H1 (cell line): ENCODE measurements at regions not wholly inside any gene's neighbourhood (a gene's known extent, or its start where the extent isn't known, plus 50 kb on each side); places are given as distances from the start of the nearest gene placed in this dataset.

ENCODE experiments used
- CTCF ChIA-PET: fragments of 300-600 bp; sonication (Branson Sonifier 250); formaldehyde crosslinking; loops from one replicate; lab custom pipeline; 2021; ENCODE audit not compliant: partially characterized antibody; lab: Charles Lee
- POLR2A ChIA-PET: fragments of 300-600 bp; sonication (Branson Sonifier 250); formaldehyde crosslinking; loops from one replicate; lab custom pipeline; 2021; ENCODE audit warnings: inconsistent platforms; ENCODE audit not compliant: partially characterized antibody; lab: Charles Lee
- DNase-seq, 2 experiments: peaks; one replicate each; pipeline versions ENCODE4 v3.0.0 to v3.0.0-alpha.2; 2010 to 2022; ENCODE audit warnings: low spot score in 2 of 2, low read depth in 1 of 2, mixed read lengths in 1 of 2
- FAIRE-seq: peaks from 2 replicates; lab custom pipeline; 2011; peaks lifted over from hg19 to GRCh38; lab: Jason Lieb, UNC
- H2AFZ ChIP-seq: 2 replicates; pipeline ENCODE4 v1.8.1; 2012; ENCODE audit warnings: low read length, inconsistent platforms
- H2AK5ac ChIP-seq: 2 replicates; pipeline ENCODE4 v1.6.1; 2013; ENCODE audit warnings: low read depth, low read length
- H2BK120ac ChIP-seq: replicated peaks from 2 replicates; pipeline ENCODE3; 2013; ENCODE audit warnings: low read depth, low read length, inconsistent platforms
- H2BK12ac ChIP-seq: 2 replicates; pipeline ENCODE4 v1.6.1; 2013; ENCODE audit warnings: low read depth, low read length
- H2BK15ac ChIP-seq: 2 replicates; pipeline ENCODE4 v1.6.1; 2013; ENCODE audit warnings: low read length
- H2BK20ac ChIP-seq: 2 replicates; pipeline ENCODE4 v1.6.1; 2013; ENCODE audit warnings: low read length
- H2BK5ac ChIP-seq: 2 replicates; pipeline ENCODE4 v1.6.1; 2013; ENCODE audit warnings: low read depth, low read length
- H3K14ac ChIP-seq: 2 replicates; pipeline ENCODE4 v1.6.1; 2013; ENCODE audit warnings: inconsistent platforms; ENCODE audit not compliant: insufficient read length
- H3K18ac ChIP-seq: 2 replicates; pipeline ENCODE4 v1.6.1; 2013; ENCODE audit warnings: low read length; ENCODE audit errors: extremely low read depth
- H3K23ac ChIP-seq: 2 replicates; pipeline ENCODE4 v1.6.1; 2013; ENCODE audit warnings: inconsistent platforms; ENCODE audit not compliant: insufficient read length
- H3K23me2 ChIP-seq: 2 replicates; pipeline ENCODE4 v1.6.1; 2013; ENCODE audit warnings: low read depth, low read length
- H3K27ac ChIP-seq: 2 replicates; pipeline ENCODE4 v1.6.1; 2011; ENCODE audit warnings: low read depth, low read length, inconsistent platforms
- H3K27me3 ChIP-seq, 4 experiments: replicated peaks in 1 of 4; 1 replicate in 1 of 4; 2 replicates in 3 of 4; pipeline versions ENCODE4 v1.6.1 to v1.8.1; 2011 to 2013; ENCODE audit warnings: low read length in 3 of 4, mild to moderate bottlenecking in 3 of 4, inconsistent platforms in 2 of 4, mixed read lengths in 2 of 4, moderate library complexity in 1 of 4; ENCODE audit not compliant: control insufficient read depth in 3 of 4, insufficient read depth in 3 of 4; ENCODE audit errors: extremely low read depth in 1 of 4
- H3K36me3 ChIP-seq, 4 experiments: 2 replicates each; pipeline versions ENCODE4 v1.6.1 to v1.8.1; 2011 to 2013; ENCODE audit warnings: mild to moderate bottlenecking in 4 of 4, low read length in 3 of 4, moderate library complexity in 2 of 4, control low read depth in 1 of 4, inconsistent platforms in 1 of 4; ENCODE audit not compliant: insufficient read depth in 4 of 4, control insufficient read depth in 2 of 4
- H3K4ac ChIP-seq: replicated peaks from 2 replicates; pipeline ENCODE3; 2013; ENCODE audit warnings: low read length, low read depth, mixed read lengths, inconsistent platforms; ENCODE audit not compliant: insufficient read length
- H3K4me1 ChIP-seq, 4 experiments: replicated peaks in 1 of 4; 1 replicate in 1 of 4; 2 replicates in 3 of 4; pipeline versions ENCODE4 v1.6.1 to v1.8.1; 2011 to 2013; ENCODE audit warnings: low read length in 3 of 4, inconsistent platforms in 2 of 4, mixed read lengths in 1 of 4; ENCODE audit not compliant: insufficient read depth in 4 of 4, control insufficient read depth in 3 of 4
- H3K4me2 ChIP-seq, 2 experiments: 2 replicates each; pipeline versions ENCODE4 v1.6.1 to v1.8.1; 2011 to 2013; ENCODE audit warnings: low read depth in 2 of 2, low read length in 2 of 2, control low read depth in 1 of 2, inconsistent platforms in 1 of 2, mild to moderate bottlenecking in 1 of 2; ENCODE audit not compliant: insufficient read depth in 1 of 2
- H3K4me3 ChIP-seq, 4 experiments: fragments of 200-600, 300-600 bp in 1 of 4; sonication (generic), shearing (Covaris generic), sonication (Bioruptor Twin) in 1 of 4; 2 replicates each; pipeline versions ENCODE4 v1.5.1 to v1.8.1; 2011 to 2016; ENCODE audit warnings: low read length in 4 of 4, low read depth in 3 of 4, control low read depth in 2 of 4, inconsistent platforms in 2 of 4, mild to moderate bottlenecking in 2 of 4, mixed read lengths in 1 of 4, moderate library complexity in 1 of 4; ENCODE audit not compliant: insufficient read depth in 2 of 4; ENCODE audit errors: extremely low read depth in 1 of 4
- H3K56ac ChIP-seq: replicated peaks from 2 replicates; pipeline ENCODE3; 2013; ENCODE audit warnings: low read depth, mild to moderate bottlenecking, mixed read lengths, low read length, inconsistent platforms; ENCODE audit not compliant: insufficient read length
- H3K79me1 ChIP-seq: 2 replicates; pipeline ENCODE4 v1.6.1; 2013; ENCODE audit warnings: low read depth, low read length, control low read depth
- H3K79me2 ChIP-seq, 2 experiments: 2 replicates each; pipeline versions ENCODE4 v1.6.1 to v1.8.1; 2012 to 2013; ENCODE audit warnings: low read length in 2 of 2, mild to moderate bottlenecking in 2 of 2, inconsistent platforms in 1 of 2; ENCODE audit not compliant: insufficient read depth in 2 of 2, control insufficient read depth in 1 of 2
- H3K9ac ChIP-seq, 4 experiments: replicated peaks in 1 of 4; 1 replicate in 1 of 4; 2 replicates in 3 of 4; pipeline versions ENCODE4 v1.6.1 to v1.8.1; 2011 to 2013; ENCODE audit warnings: low read depth in 3 of 4, low read length in 3 of 4, control low read depth in 2 of 4, mild to moderate bottlenecking in 2 of 4, moderate library complexity in 2 of 4, inconsistent platforms in 1 of 4; ENCODE audit errors: extremely low read depth in 1 of 4
- H3K9me3 ChIP-seq, 2 experiments: 2 replicates each; pipeline versions ENCODE4 v1.6.1 to v1.8.1; 2012 to 2013; ENCODE audit warnings: mild to moderate bottlenecking in 2 of 2, moderate library complexity in 2 of 2, control low read depth in 1 of 2, inconsistent platforms in 1 of 2, low read depth in 1 of 2, low read length in 1 of 2, mixed read lengths in 1 of 2; ENCODE audit not compliant: insufficient read depth in 2 of 2
- H4K20me1 ChIP-seq, 2 experiments: replicated peaks in 1 of 2; 2 replicates each; pipeline versions ENCODE3 to v1.8.1; 2011 to 2013; ENCODE audit warnings: inconsistent platforms in 2 of 2, low read length in 2 of 2, mild to moderate bottlenecking in 1 of 2; ENCODE audit not compliant: insufficient read depth in 2 of 2, control insufficient read depth in 1 of 2
- H4K5ac ChIP-seq: 2 replicates; pipeline ENCODE4 v1.6.1; 2013; ENCODE audit warnings: low read length, low read depth, mixed read lengths, inconsistent platforms; ENCODE audit not compliant: insufficient read length
- H4K8ac ChIP-seq: 2 replicates; pipeline ENCODE4 v1.8.0; 2013; ENCODE audit warnings: mild to moderate bottlenecking, moderate library complexity, low read length, inconsistent platforms; ENCODE audit not compliant: insufficient read depth; ENCODE audit errors: extremely low read depth
- H4K91ac ChIP-seq: replicated peaks from 2 replicates; pipeline ENCODE3; 2013; ENCODE audit warnings: low read length, mixed read lengths, inconsistent platforms; ENCODE audit not compliant: insufficient read length
- BRCA1 ChIP-seq: IDR thresholded peaks from 2 replicates; pipeline ENCODE4 v1.6.1; 2012; ENCODE audit warnings: low read depth, low read length, improper control_type of control experiment
- CTBP2 ChIP-seq: IDR thresholded peaks from 2 replicates; pipeline ENCODE4 v1.7.0; 2011; ENCODE audit warnings: borderline replicate concordance, mild to moderate bottlenecking, moderate library complexity, mixed read lengths, low read length; ENCODE audit not compliant: insufficient read depth, insufficient read length
- GABPA ChIP-seq: IDR thresholded peaks from 2 replicates; pipeline ENCODE4 v1.6.1; 2011; ENCODE audit warnings: mild to moderate bottlenecking, low read length, moderate library complexity, borderline replicate concordance; ENCODE audit not compliant: insufficient read depth
- KDM4A ChIP-seq: IDR thresholded peaks from one replicate; pipeline ENCODE4 v1.7.1; 2012; ENCODE audit warnings: low read depth, mild to moderate bottlenecking, moderate library complexity, low read length, inconsistent platforms; ENCODE audit not compliant: severe bottlenecking
- NRF1 ChIP-seq: IDR thresholded peaks from 2 replicates; pipeline ENCODE4 v1.6.1; 2011; ENCODE audit warnings: mild to moderate bottlenecking, low read depth, low read length, improper control_type of control experiment
- POLR2AphosphoS5 ChIP-seq: IDR thresholded peaks from 2 replicates; pipeline ENCODE4 v1.6.1; 2011; ENCODE audit warnings: low read depth, low read length
- RFX5 ChIP-seq: IDR thresholded peaks from 2 replicates; pipeline ENCODE4 v1.6.1; 2011; ENCODE audit warnings: low read depth, low read length, improper control_type of control experiment, borderline replicate concordance
- SIN3A ChIP-seq, 2 experiments: IDR thresholded peaks in 1 of 2; conservative IDR thresholded peaks in 1 of 2; 2 replicates each; pipeline ENCODE4 v1.6.1; 2011 to 2012; ENCODE audit warnings: low read length in 2 of 2, improper control_type of control experiment in 1 of 2, low read depth in 1 of 2, mild to moderate bottlenecking in 1 of 2
- SP1 ChIP-seq: IDR thresholded peaks from 2 replicates; pipeline ENCODE4 v1.6.1; 2011; ENCODE audit warnings: low read depth, low read length
- SP2 ChIP-seq: IDR thresholded peaks from 2 replicates; pipeline ENCODE4 v1.6.1; 2012; ENCODE audit warnings: mild to moderate bottlenecking, low read length, inconsistent platforms
- SP4 ChIP-seq: IDR thresholded peaks from 2 replicates; pipeline ENCODE4 v1.6.1; 2012; ENCODE audit warnings: low read length, inconsistent platforms
- TAF7 ChIP-seq: optimal IDR thresholded peaks from 2 replicates; pipeline ENCODE3; 2011; ENCODE audit warnings: low read depth, mild to moderate bottlenecking, inconsistent platforms, low read length, moderate library complexity, borderline replicate concordance
- TCF12 ChIP-seq: IDR thresholded peaks from 2 replicates; pipeline ENCODE4 v1.6.1; 2011; ENCODE audit warnings: low read depth, mild to moderate bottlenecking, low read length
- WGBS, 2 experiments: shearing (Covaris generic) in 1 of 2; methylation state at CpG; one replicate each; pipeline versions ENCODE4 v1.1.6 to v1.1.7; 2013 to 2015; ENCODE audit warnings: low lambda C conversion rate in 2 of 2, mixed read lengths in 2 of 2, inconsistent platforms in 1 of 2, low coverage in 1 of 2, missing lambda C conversion rate in 1 of 2; ENCODE audit not compliant: insufficient replicate concordance in 2 of 2, insufficient coverage in 1 of 2, insufficient read length in 1 of 2; ENCODE audit errors: extremely low coverage in 1 of 2, missing lambda C conversion rate in 1 of 2; 5-methylcytosine and 5-hydroxymethylcytosine counted together
- TF ChIP-seq, protein P1 (sequence below): IDR thresholded peaks from 2 replicates; pipeline ENCODE4 v1.6.1; 2011; ENCODE audit warnings: low read length, improper control_type of control experiment

GRCh38 chr10:113236998-113237397, 287.0 kb downstream of the TCF7L2 start:
- ChIA-PET CTCF (interaction anchor here (1.4 to 1.9 kb wide), 3 partner anchors 21 to 425 kb away, joined by 4 read pairs; no protein-coding TSS in a partner anchor), POLR2A (no interaction called here)
- H3K23ac ChIP-seq = no peak overlapping the region
- TF ChIP-seq SP1 (no peak), CTBP2 (no peak), NRF1 (no peak), POLR2AphosphoS5 (no peak), SIN3A (conservative IDR thresholded peaks at IDR 0.05 in 1 of 2, IDR thresholded peaks at IDR 0.05 in 1 of 2; ENCODE audit: low read depth in 1 of 2, low read length in 2 of 2) (no peak), GABPA (no peak), RFX5 (no peak), TAF7 (no peak), SP2 (no peak), KDM4A (no peak), TCF12 (no peak), SP4 (no peak), BRCA1 (no peak)
- TF ChIP-seq, protein P1, sequence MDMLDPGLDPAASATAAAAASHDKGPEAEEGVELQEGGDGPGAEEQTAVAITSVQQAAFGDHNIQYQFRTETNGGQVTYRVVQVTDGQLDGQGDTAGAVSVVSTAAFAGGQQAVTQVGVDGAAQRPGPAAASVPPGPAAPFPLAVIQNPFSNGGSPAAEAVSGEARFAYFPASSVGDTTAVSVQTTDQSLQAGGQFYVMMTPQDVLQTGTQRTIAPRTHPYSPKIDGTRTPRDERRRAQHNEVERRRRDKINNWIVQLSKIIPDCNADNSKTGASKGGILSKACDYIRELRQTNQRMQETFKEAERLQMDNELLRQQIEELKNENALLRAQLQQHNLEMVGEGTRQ = no peak

More at GRCh38 chr10:113236998-113237397, 287.0 kb downstream of the TCF7L2 start:
- Histone ChIP-seq H3K36me3 (no peaks in the 10 kb centered on the region), H3K23me2 (no peaks in the 10 kb centered on the region), H3K9ac (no peak overlapping the region), H3K9me3 (no peaks in the 10 kb centered on the region), H3K18ac (no peak overlapping the region), H2AK5ac (no peak overlapping the region), H4K8ac (no peak overlapping the region), H3K56ac (no peak overlapping the region), H3K79me1 (no peaks in the 10 kb centered on the region), H2BK12ac (no peak overlapping the region), H3K14ac (no peak overlapping the region), H3K4me2 (no peak overlapping the region), H3K27me3 (no peaks in the 10 kb centered on the region), H2BK15ac (no peak overlapping the region), H4K5ac (no peak overlapping the region), H4K91ac (no peak overlapping the region), H3K4ac (no peak overlapping the region), H2BK20ac (no peak overlapping the region), H3K27ac (no peak overlapping the region), H3K4me3 (no peak overlapping the region), H2AFZ (no peak overlapping the region), H3K79me2 (no peaks in the 10 kb centered on the region), H4K20me1 (no peaks in the 10 kb centered on the region), H2BK120ac (no peak overlapping the region), H2BK5ac (no peak overlapping the region), H3K4me1 (peaks cover 0 to 6% (median 0%) of the 10 kb centered on the region in 4 experiments; a peak in 1 of 7 replicates)
- no peak for DNase-seq
- no peak for FAIRE-seq
- WGBS, 2 experiments = 90% methylated on average over 5 of the region's 5 CpGs; no CpG with 5 or more reads in 1 of the 2 experiments
